Bronchial epithelial cell (primary cell): ENCODE measurements at regions not wholly inside any gene's neighbourhood (a gene's known extent, or its start where the extent isn't known, plus 50 kb on each side); places are given as distances from the start of the nearest gene placed in this dataset.

ENCODE experiments used
- DNase-seq: peaks from one replicate; pipeline ENCODE4 v3.0.0-alpha.2; 2010; ENCODE audit warnings: low read depth
- FAIRE-seq: peaks from 2 replicates; lab custom pipeline; 2011; peaks lifted over from hg19 to GRCh38; lab: Jason Lieb, UNC
- H3K27me3 ChIP-seq: 2 replicates; pipeline ENCODE4 v1.5.1; 2011; ENCODE audit warnings: low read length; ENCODE audit not compliant: control insufficient read depth, insufficient read depth
- H3K36me3 ChIP-seq: 2 replicates; pipeline ENCODE4 v1.5.1; 2011; ENCODE audit warnings: low read length; ENCODE audit not compliant: control insufficient read depth, insufficient read depth
- H3K4me3 ChIP-seq: 2 replicates; pipeline ENCODE4 v1.5.1; 2011; ENCODE audit warnings: mild to moderate bottlenecking, low read depth, low read length, control low read depth
- CTCF ChIP-seq: IDR thresholded peaks from 2 replicates; pipeline ENCODE4 v1.5.1; 2011; ENCODE audit warnings: mild to moderate bottlenecking, moderate library complexity, low read length, control low read depth, inconsistent platforms; ENCODE audit not compliant: insufficient read depth, severe bottlenecking

- TF ChIP-seq CTCF: no peak
- FAIRE-seq: no peak
- DNase-seq: no peak
- Histone ChIP-seq H3K36me3 (no peaks in the 10 kb centered on the region), H3K27me3 (peaks cover 6% of the 10 kb centered on the region), H3K4me3 (no peak overlapping the region)
Measured at GRCh38 chr11:45754741-45755140, 50.2 kb upstream of the SLC35C1 start.

- no peak for TF ChIP-seq CTCF
- no peak for FAIRE-seq
- peak; percentile 8 for DNase-seq
- Histone ChIP-seq H3K36me3 (no peaks in the 10 kb centered on the region), H3K4me3 (no peak overlapping the region), H3K27me3 (peaks cover 6% of the 10 kb centered on the region)
Measured at GRCh38 chr11:45754261-45754709, 50.7 kb upstream of the SLC35C1 start.

- H3K27me3 ChIP-seq: peaks cover 6% of the 10 kb centered on the region
- TF ChIP-seq CTCF: no peak
- H3K4me3 ChIP-seq: no peak overlapping the region
- DNase-seq: no peak
- no peak for FAIRE-seq
- no peaks in the 10 kb centered on the region for H3K36me3 ChIP-seq
Measured at GRCh38 chr11:45752106-45752505, 52.8 kb upstream of the SLC35C1 start.

- Histone ChIP-seq H3K36me3 (no peaks in the 10 kb centered on the region), H3K27me3 (peaks cover 6% of the 10 kb centered on the region), H3K4me3 (no peak overlapping the region)
- DNase-seq (no peak), FAIRE-seq (no peak)
- no peak for TF ChIP-seq CTCF
Measured at GRCh38 chr11:45751430-45751829, 53.5 kb upstream of the SLC35C1 start.

- no peak for TF ChIP-seq CTCF
- peaks cover 5% of the 10 kb centered on the region for H3K27me3 ChIP-seq
- H3K36me3 ChIP-seq: no peaks in the 10 kb centered on the region
- H3K4me3 ChIP-seq: no peak overlapping the region
- FAIRE-seq (no peak), DNase-seq (no peak)
Measured at GRCh38 chr11:45750439-45750838, 54.5 kb upstream of the SLC35C1 start.

GRCh38 chr11:45748801-45749200, 56.1 kb upstream of the SLC35C1 start:
- Histone ChIP-seq H3K4me3 (no peak overlapping the region), H3K27me3 (peaks cover 5% of the 10 kb centered on the region), H3K36me3 (no peaks in the 10 kb centered on the region)
- DNase-seq (no peak), FAIRE-seq (no peak)
- no peak for TF ChIP-seq CTCF
